ENCODE measurements at regions not wholly inside any gene's neighbourhood (a gene's known extent, or its start where the extent isn't known, plus 50 kb on each side); places are given as distances from the start of the nearest gene placed in this dataset.

- TF ChIP-seq REST (IDR thresholded peaks at IDR 0.05) (no peak), YY1 (IDR thresholded peaks at IDR 0.05) (no peak), FOXA1 (IDR thresholded peaks at IDR 0.05) (no peak), SP1 (IDR thresholded peaks at IDR 0.05) (no peak)
- TF ChIP-seq, protein P1, sequence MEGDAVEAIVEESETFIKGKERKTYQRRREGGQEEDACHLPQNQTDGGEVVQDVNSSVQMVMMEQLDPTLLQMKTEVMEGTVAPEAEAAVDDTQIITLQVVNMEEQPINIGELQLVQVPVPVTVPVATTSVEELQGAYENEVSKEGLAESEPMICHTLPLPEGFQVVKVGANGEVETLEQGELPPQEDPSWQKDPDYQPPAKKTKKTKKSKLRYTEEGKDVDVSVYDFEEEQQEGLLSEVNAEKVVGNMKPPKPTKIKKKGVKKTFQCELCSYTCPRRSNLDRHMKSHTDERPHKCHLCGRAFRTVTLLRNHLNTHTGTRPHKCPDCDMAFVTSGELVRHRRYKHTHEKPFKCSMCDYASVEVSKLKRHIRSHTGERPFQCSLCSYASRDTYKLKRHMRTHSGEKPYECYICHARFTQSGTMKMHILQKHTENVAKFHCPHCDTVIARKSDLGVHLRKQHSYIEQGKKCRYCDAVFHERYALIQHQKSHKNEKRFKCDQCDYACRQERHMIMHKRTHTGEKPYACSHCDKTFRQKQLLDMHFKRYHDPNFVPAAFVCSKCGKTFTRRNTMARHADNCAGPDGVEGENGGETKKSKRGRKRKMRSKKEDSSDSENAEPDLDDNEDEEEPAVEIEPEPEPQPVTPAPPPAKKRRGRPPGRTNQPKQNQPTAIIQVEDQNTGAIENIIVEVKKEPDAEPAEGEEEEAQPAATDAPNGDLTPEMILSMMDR (IDR thresholded peaks at IDR 0.05; ENCODE audit: low read depth, low read length, missing input control), result no peak
Measured at GRCh38 chr11:79918846-79919245, 478.0 kb upstream of the TENM4 start (continued).

DNA sequence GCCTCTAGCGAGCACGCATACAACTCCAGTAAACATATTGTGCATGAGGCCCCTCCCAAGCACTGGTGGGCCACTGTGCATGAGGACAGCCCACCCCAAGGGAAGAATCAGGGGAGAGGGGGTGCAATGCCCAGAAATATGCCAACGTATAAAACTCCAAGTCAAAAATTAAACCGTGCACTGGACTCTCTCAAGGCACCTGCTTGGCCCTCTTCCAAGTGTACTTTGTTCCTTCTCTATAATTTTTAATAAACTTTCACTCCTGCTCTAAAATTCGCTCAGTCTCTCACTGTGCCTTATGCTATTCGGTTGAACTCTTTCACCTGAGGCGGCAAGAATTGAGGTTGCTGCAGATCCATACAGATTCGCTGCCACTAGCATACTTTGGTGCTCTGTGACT is 465.3 kb upstream of the TENM4 start:
- no peaks in the 10 kb centered on the region for H3K4me1 ChIP-seq (ENCODE audit: control insufficient read depth in 4 of 4, insufficient read depth in 4 of 4, low read length in 3 of 4)
- no peak for TF ChIP-seq RXRA (IDR thresholded peaks at IDR 0.05)
- TF ChIP-seq NR2F2 (IDR thresholded peaks at IDR 0.05), result no peak
- TF ChIP-seq HNF4A (conservative IDR thresholded peaks at IDR 0.05), result no peak
- no peak for TF ChIP-seq TAF1 (conservative IDR thresholded peaks at IDR 0.05)
- no peak for TF ChIP-seq RAD21 (IDR thresholded peaks at IDR 0.05)
- TF ChIP-seq FOXA1 (IDR thresholded peaks at IDR 0.05), result no peak
- TF ChIP-seq HNF4G (IDR thresholded peaks at IDR 0.05), result no peak
- no peak for TF ChIP-seq REST (IDR thresholded peaks at IDR 0.05)
- TF ChIP-seq SP1 (IDR thresholded peaks at IDR 0.05), result no peak
- TF ChIP-seq YY1 (IDR thresholded peaks at IDR 0.05), result no peak
- TF ChIP-seq, protein P2, sequence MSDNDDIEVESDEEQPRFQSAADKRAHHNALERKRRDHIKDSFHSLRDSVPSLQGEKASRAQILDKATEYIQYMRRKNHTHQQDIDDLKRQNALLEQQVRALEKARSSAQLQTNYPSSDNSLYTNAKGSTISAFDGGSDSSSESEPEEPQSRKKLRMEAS (IDR thresholded peaks at IDR 0.05), result no peak
- TF ChIP-seq EGR1 (IDR thresholded peaks at IDR 0.05; ENCODE audit: low read depth in 2 of 2), result no peak
- TF ChIP-seq GABPA (IDR thresholded peaks at IDR 0.05 in 1 of 2, conservative IDR thresholded peaks at IDR 0.05 in 1 of 2), result no peak
- no peak for TF ChIP-seq FOXA2 (IDR thresholded peaks at IDR 0.05)
- TF ChIP-seq, protein P1 (IDR thresholded peaks at IDR 0.05; ENCODE audit: low read depth, low read length, missing input control), result no peak
- TF ChIP-seq ZBTB33 (IDR thresholded peaks at IDR 0.05), result no peak
- no peak for TF ChIP-seq JUND (IDR thresholded peaks at IDR 0.05)
- H3K27ac ChIP-seq (ENCODE audit: low read depth in 1 of 2, low read length in 2 of 2), result no peak overlapping the region
- no peak overlapping the region for H3K4me3 ChIP-seq (ENCODE audit: low read depth in 1 of 3, low read length in 3 of 3)
- DNase-seq (ENCODE audit: low spot score), result no peak
- H3K9me3 ChIP-seq (ENCODE audit: control insufficient read depth in 4 of 4, low read length in 3 of 4), result peaks cover 0 to 2% (median 1%) of the 10 kb centered on the region in 4 donors
- no peaks in the 10 kb centered on the region for H3K27me3 ChIP-seq (ENCODE audit: control insufficient read depth in 4 of 4, insufficient read depth in 4 of 4, low read length in 3 of 4)
- H3K9ac ChIP-seq (ENCODE audit: low read depth in 1 of 2, low read length in 2 of 2), result no peak overlapping the region
- no peaks in the 10 kb centered on the region for H3K36me3 ChIP-seq (ENCODE audit: control insufficient read depth in 4 of 4, insufficient read depth in 3 of 4, low read depth in 1 of 4, low read length in 3 of 4)
- WGBS, result 83% methylated on average over 8 of the region's 8 CpGs

Data from liver (tissue), 8 donors.